Adrenal gland (tissue), 9 donors: ENCODE measurements at regions not wholly inside any gene's neighbourhood (a gene's known extent, or its start where the extent isn't known, plus 50 kb on each side); places are given as distances from the start of the nearest gene placed in this dataset.

Source experiments
- DNase-seq, 7 donors: peaks; one replicate each; pipeline ENCODE4 v3.0.0-alpha.2; 2019 to 2020
- H3K27ac ChIP-seq, 5 donors: fragments of 200-600 bp; sonication (generic) in 4 of 5; 1 replicate in 3 of 5; 2 replicates in 2 of 5; pipeline versions ENCODE4 v1.5.1 to v1.8.0; 2016 to 2020; ENCODE audit warnings: mild to moderate bottlenecking in 1 of 5
- H3K27me3 ChIP-seq: fragments of 200-600 bp; 2 replicates; pipeline ENCODE4 v1.8.0; 2021
- H3K36me3 ChIP-seq, 2 donors: fragments of 200-600 bp; replicated peaks in 1 of 2; 1 replicate in 1 of 2; 2 replicates in 1 of 2; pipeline versions ENCODE4 v1.5.1 to v1.8.0; 2018 to 2022
- H3K4me1 ChIP-seq, 2 donors: fragments of 200-600 bp; replicated peaks in 1 of 2; 1 replicate in 1 of 2; 2 replicates in 1 of 2; pipeline versions ENCODE4 v1.5.1 to v1.8.0; 2018 to 2021
- H3K4me3 ChIP-seq, 4 donors: fragments of 200-600 bp; sonication (generic) in 3 of 4; one replicate each; pipeline ENCODE4 v1.5.1; 2016 to 2018
- H3K9me3 ChIP-seq, 3 donors: fragments of 200-600 bp; sonication (generic) in 1 of 3; replicated peaks in 1 of 3; 1 replicate in 2 of 3; 2 replicates in 1 of 3; pipeline versions ENCODE4 v1.5.1 to v1.8.0; 2016 to 2021
- CTCF ChIP-seq, 6 experiments: fragments of 450-650 bp in 4 of 6; fragments of 200-600 bp in 2 of 6; sonication (generic) in 1 of 6; IDR thresholded peaks; 1 replicate in 5 of 6; 2 replicates in 1 of 6; pipeline versions ENCODE4 v1.5.1 to v1.8.0; 2016 to 2021; ENCODE audit warnings: antibody characterized with exemption in 6 of 6, mild to moderate bottlenecking in 2 of 6, moderate library complexity in 1 of 6
- POLR2A ChIP-seq, 2 donors: fragments of 450-650 bp; IDR thresholded peaks; one replicate each; pipeline ENCODE4 v1.6.1; 2017; ENCODE audit warnings: antibody characterized with exemption in 2 of 2, mild to moderate bottlenecking in 2 of 2, moderate library complexity in 1 of 2
- WGBS, 4 donors: extraction: QIAGEN DNeasy Blood & Tissue Kit in 2 of 4; methylation state at CpG; one replicate each; pipeline versions ENCODE4 v1.1.5 to v1.1.7; 2013 to 2017; 5-methylcytosine and 5-hydroxymethylcytosine counted together
- intact Hi-C, 2 donors: fragments of 100-400 bp; cut with DNase I; formaldehyde crosslinking; loops; one replicate each; pipeline versions ENCODE4 v1.14.1 to v1.15.0; 2022 to 2023
- donor health status: healthy with polysubstance abuse.
- donor health status: Bipolar disorder and iron deficiency.
- donor health status: DM: yes; HTN: yes; CAD: no.
- donor health status: DM: no; HTN: no; CAD: no.
- donor health status: DM: no; HTN: no; CAD: no.

- H3K27ac ChIP-seq = no peak overlapping the region
- H3K4me3 ChIP-seq = no peak overlapping the region
- WGBS, 4 donors = 38 to 59% (median 41%) methylated on average over 1 of the region's 1 CpG
- no peaks in the 10 kb centered on the region for H3K36me3 ChIP-seq
- intact Hi-C loops = no loop called here
- H3K9me3 ChIP-seq = no peaks in the 10 kb centered on the region
- no peaks in the 10 kb centered on the region for H3K27me3 ChIP-seq
- no peak for DNase-seq
- no peaks in the 10 kb centered on the region for H3K4me1 ChIP-seq
- TF ChIP-seq POLR2A (IDR thresholded peaks at IDR 0.05) (no peak), CTCF (IDR thresholded peaks at IDR 0.05) (no peak)
Measured at GRCh38 chr12:41983394-41983793, 161.3 kb downstream of the GXYLT1 start.

- Histone ChIP-seq H3K9me3 (no peaks in the 10 kb centered on the region), H3K27ac (no peak overlapping the region), H3K4me3 (no peak overlapping the region), H3K4me1 (no peaks in the 10 kb centered on the region), H3K27me3 (no peaks in the 10 kb centered on the region), H3K36me3 (no peaks in the 10 kb centered on the region)
- DNase-seq = no peak
- WGBS, 4 donors = 45 to 72% (median 55%) methylated on average over 1 of the region's 1 CpG
- TF ChIP-seq CTCF (IDR thresholded peaks at IDR 0.05) = no peak
- intact Hi-C loops = no loop called here
Measured at GRCh38 chr12:41981758-41982157, 162.9 kb downstream of the GXYLT1 start.

- intact Hi-C loops = no loop called here
- Histone ChIP-seq H3K27ac (no peak overlapping the region), H3K27me3 (no peaks in the 10 kb centered on the region), H3K4me3 (no peak overlapping the region), H3K9me3 (no peaks in the 10 kb centered on the region), H3K36me3 (no peaks in the 10 kb centered on the region), H3K4me1 (no peaks in the 10 kb centered on the region)
- TF ChIP-seq POLR2A (IDR thresholded peaks at IDR 0.05) (no peak), CTCF (IDR thresholded peaks at IDR 0.05) (no peak)
- 86 to 97% (median 88%) methylated on average over 2 of the region's 2 CpGs for WGBS, 4 donors
- no peak for DNase-seq
Measured at GRCh38 chr12:41981013-41981412, 163.7 kb downstream of the GXYLT1 start.

GRCh38 chr12:41980390-41980789 lies 164.3 kb downstream of the GXYLT1 start:
- intact Hi-C loops = no loop called here
- no peak overlapping the region for H3K4me3 ChIP-seq
- H3K27me3 ChIP-seq = no peaks in the 10 kb centered on the region
- no peaks in the 10 kb centered on the region for H3K36me3 ChIP-seq
- no peak for DNase-seq
- 61 to 69% (median 65%) methylated on average over 1 of the region's 1 CpG for WGBS, 4 donors
- no peaks in the 10 kb centered on the region for H3K4me1 ChIP-seq
- TF ChIP-seq CTCF (IDR thresholded peaks at IDR 0.05) = no peak
- H3K27ac ChIP-seq = no peak overlapping the region
- H3K9me3 ChIP-seq = no peaks in the 10 kb centered on the region
